ENCODE measurements at regions not wholly inside any gene's neighbourhood (a gene's known extent, or its start where the extent isn't known, plus 50 kb on each side); places are given as distances from the start of the nearest gene placed in this dataset.

- Histone ChIP-seq H3K79me2 (ENCODE audit: insufficient read depth, low read length) (no peaks in the 10 kb centered on the region), H3K36me3 (ENCODE audit: control insufficient read depth in 1 of 2, insufficient read depth in 2 of 2, low read length in 2 of 2) (no peaks in the 10 kb centered on the region), H3K9ac (ENCODE audit: low read length) (no peak overlapping the region), H2AFZ (ENCODE audit: low read depth, low read length, poor library complexity, severe bottlenecking) (no peak overlapping the region), H3K4me1 (ENCODE audit: control insufficient read depth in 1 of 2, insufficient read depth in 2 of 2, low read length in 2 of 2) (no peaks in the 10 kb centered on the region), H4K20me1 (ENCODE audit: insufficient read depth) (no peaks in the 10 kb centered on the region), H3K27ac (ENCODE audit: low read depth, low read length) (no peak overlapping the region), H3K4me3 (replicated peaks in 1 of 2; ENCODE audit: low read depth in 1 of 2, low read length in 2 of 2) (no peak overlapping the region), H3K9me2 (ENCODE audit: insufficient read depth) (no peaks in the 10 kb centered on the region), H3K27me3 (ENCODE audit: insufficient read depth, low read length) (no peaks in the 10 kb centered on the region), H3K4me2 (ENCODE audit: low read length) (no peak overlapping the region), H3K9me3 (ENCODE audit: control insufficient read depth in 1 of 2, insufficient read depth in 1 of 2, low read depth in 1 of 2, low read length in 2 of 2) (0 out of 4 replicates have a peak, but pooled peaks cover 0 to 4% of the 10 kb centered on the region in 2 experiments)
- intact Hi-C loops (cut with micrococcal nuclease) = no loop called here
- TF ChIP-seq CTCF (IDR thresholded peaks at IDR 0.05 in 2 of 3, conservative IDR thresholded peaks at IDR 0.05 in 1 of 3; ENCODE audit: borderline replicate concordance in 1 of 3, insufficient read depth in 1 of 3, low read depth in 2 of 3, low read length in 2 of 3) = no peak
- TF ChIP-seq ZNF274 (IDR thresholded peaks at IDR 0.05; ENCODE audit: low read depth, low read length) = no peak
- TF ChIP-seq CEBPB (IDR thresholded peaks at IDR 0.05; ENCODE audit: low read depth) = no peak
- no peak for TF ChIP-seq EZH2phosphoT487 (IDR thresholded peaks at IDR 0.05; ENCODE audit: borderline replicate concordance)
- no peak for TF ChIP-seq FOSL1 (IDR thresholded peaks at IDR 0.05; ENCODE audit: low read depth)
- TF ChIP-seq ZBTB33 (IDR thresholded peaks at IDR 0.05; ENCODE audit: extremely low read depth, insufficient replicate concordance, low read length) = no peak
- no peak for TF ChIP-seq REST (IDR thresholded peaks at IDR 0.05; ENCODE audit: low read depth)
- no peak for TF ChIP-seq EZH2 (IDR thresholded peaks at IDR 0.05)
- no peak for TF ChIP-seq ATF3 (IDR thresholded peaks at IDR 0.05)
- no peak for TF ChIP-seq RAD21 (IDR thresholded peaks at IDR 0.05; ENCODE audit: low read depth)
- no peak for TF ChIP-seq SP1 (IDR thresholded peaks at IDR 0.05; ENCODE audit: low read depth)
- ATAC-seq (no peak), DNase-seq (ENCODE audit: low read depth, low spot score) (no peak)
- ChIA-PET RAD21 (ENCODE audit: low non-redundant PET in 1 of 2, low total read pairs in 2 of 2, uncharacterized antibody in 2 of 2, unreplicated experiment in 2 of 2) (no interaction called here), POLR2A (no interaction called here), CTCF (no interaction called here)
- BruUV-seq (replicated peaks) = no TSS peak
Measured at GRCh38 chr13:88063741-88064140, 392.6 kb downstream of the SLITRK5 start.

Data from HCT116 (cell line).